ENCODE measurements at regions not wholly inside any gene's neighbourhood (a gene's known extent, or its start where the extent isn't known, plus 50 kb on each side); places are given as distances from the start of the nearest gene placed in this dataset.
A peak's percentile ranks its signal among the peaks of the same experiment; 100 is the strongest.

DNA sequence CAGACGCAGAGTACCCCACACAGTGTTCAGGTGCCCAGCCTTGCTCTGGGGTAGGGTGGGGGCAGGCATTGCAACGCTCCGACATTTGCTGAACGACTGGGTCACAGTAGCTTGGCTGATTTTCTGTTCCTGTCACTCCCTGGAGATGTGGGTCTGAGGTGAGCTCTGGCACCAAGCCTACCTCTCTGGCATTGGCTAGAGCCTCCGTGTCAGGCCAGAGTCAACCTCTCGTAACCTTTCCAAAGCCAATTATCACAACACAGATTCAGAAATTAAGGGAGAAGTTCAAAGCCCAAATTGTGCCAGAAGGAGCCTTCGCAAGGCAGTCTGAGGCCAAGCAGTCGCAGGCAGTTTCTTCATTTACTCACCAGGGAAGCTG, 117.2 kb downstream of the IRS2 start:
- H3K36me3 ChIP-seq (ENCODE audit: control insufficient read depth, insufficient read depth, low read length): no peaks in the 10 kb centered on the region
- TF ChIP-seq, protein P1, sequence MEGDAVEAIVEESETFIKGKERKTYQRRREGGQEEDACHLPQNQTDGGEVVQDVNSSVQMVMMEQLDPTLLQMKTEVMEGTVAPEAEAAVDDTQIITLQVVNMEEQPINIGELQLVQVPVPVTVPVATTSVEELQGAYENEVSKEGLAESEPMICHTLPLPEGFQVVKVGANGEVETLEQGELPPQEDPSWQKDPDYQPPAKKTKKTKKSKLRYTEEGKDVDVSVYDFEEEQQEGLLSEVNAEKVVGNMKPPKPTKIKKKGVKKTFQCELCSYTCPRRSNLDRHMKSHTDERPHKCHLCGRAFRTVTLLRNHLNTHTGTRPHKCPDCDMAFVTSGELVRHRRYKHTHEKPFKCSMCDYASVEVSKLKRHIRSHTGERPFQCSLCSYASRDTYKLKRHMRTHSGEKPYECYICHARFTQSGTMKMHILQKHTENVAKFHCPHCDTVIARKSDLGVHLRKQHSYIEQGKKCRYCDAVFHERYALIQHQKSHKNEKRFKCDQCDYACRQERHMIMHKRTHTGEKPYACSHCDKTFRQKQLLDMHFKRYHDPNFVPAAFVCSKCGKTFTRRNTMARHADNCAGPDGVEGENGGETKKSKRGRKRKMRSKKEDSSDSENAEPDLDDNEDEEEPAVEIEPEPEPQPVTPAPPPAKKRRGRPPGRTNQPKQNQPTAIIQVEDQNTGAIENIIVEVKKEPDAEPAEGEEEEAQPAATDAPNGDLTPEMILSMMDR (IDR thresholded peaks at IDR 0.05; ENCODE audit: insufficient read depth, low read length, poor library complexity, severe bottlenecking): no peak
- H3K27me3 ChIP-seq (ENCODE audit: control insufficient read depth, insufficient read depth, low read length): no peaks in the 10 kb centered on the region
- DNase-seq (ENCODE audit: low read depth): no peak
- H3K4me3 ChIP-seq (ENCODE audit: low read depth, low read length): no peak overlapping the region

DNA sequence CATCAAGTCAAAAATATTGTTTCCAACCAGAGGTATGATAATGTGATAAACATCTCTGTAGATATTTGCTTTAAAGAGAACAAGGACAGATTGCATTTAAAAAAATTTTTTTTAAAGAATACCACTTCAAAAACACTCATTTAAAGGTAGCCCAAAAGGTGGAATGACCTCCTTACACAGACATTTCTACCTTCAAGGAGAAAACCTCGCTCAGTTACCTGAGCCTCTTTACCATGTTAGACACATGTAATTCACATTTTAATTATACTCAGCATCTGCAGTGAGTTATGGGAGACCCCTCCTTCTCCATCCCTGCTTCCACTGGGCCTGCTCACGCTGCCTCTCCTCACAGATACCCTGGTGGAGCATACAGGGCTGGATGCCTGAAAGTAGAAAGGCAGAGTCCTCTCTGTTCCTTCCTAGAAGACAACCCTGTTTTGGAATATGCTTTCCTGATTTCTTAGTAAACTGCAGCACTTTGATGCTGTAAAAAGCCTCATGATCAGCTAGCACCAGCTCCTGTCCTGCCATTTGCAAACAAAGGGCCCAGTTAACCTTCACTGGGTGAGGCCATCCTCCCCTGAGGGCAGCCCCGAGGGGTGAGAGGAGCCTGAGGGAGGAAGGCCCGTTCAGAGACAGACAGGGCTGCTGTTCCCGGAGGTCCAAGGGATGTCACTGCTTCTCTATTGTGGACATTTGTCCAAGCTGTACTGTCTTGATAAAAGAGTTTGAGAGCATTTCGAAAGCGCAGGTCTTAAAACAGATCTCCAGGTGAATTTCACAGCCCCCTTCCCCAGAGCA, 117.8 kb downstream of the IRS2 start:
- H3K36me3 ChIP-seq (ENCODE audit: control insufficient read depth, insufficient read depth, low read length): no peaks in the 10 kb centered on the region
- no peak overlapping the region for H3K4me3 ChIP-seq (ENCODE audit: low read depth, low read length)
- no peaks in the 10 kb centered on the region for H3K27me3 ChIP-seq (ENCODE audit: control insufficient read depth, insufficient read depth, low read length)
- no peak for DNase-seq (ENCODE audit: low read depth)
- TF ChIP-seq, protein P1 (IDR thresholded peaks at IDR 0.05; ENCODE audit: insufficient read depth, low read length, poor library complexity, severe bottlenecking): no peak

- Histone ChIP-seq H3K36me3 (ENCODE audit: control insufficient read depth, insufficient read depth, low read length) (no peaks in the 10 kb centered on the region), H3K4me3 (ENCODE audit: low read depth, low read length) (no peak overlapping the region), H3K27me3 (ENCODE audit: control insufficient read depth, insufficient read depth, low read length) (no peaks in the 10 kb centered on the region)
- TF ChIP-seq, protein P1 (IDR thresholded peaks at IDR 0.05; ENCODE audit: insufficient read depth, low read length, poor library complexity, severe bottlenecking): no peak
- no peak for DNase-seq (ENCODE audit: low read depth)
Observed at GRCh38 chr13:109667807-109668291, 118.5 kb downstream of the IRS2 start.

DNA sequence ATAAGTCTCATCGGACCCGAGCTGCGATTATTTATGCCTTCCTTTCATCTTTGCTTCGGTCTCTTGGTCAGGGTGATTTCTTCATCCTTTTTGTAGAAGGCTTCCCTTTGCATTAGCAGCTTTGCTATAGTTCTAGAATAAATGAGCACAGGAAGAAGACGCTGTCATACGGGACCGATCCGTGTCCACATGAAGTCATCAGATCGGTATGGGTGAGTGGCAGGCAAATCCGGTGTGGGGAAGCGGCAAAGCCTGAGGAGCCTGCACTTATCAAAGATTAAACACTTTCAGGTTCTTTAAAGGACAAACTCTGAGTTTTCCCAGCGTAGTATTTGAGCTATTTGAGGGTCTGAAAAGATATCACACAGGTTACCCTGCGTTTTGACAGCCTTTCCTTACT, 119.3 kb downstream of the IRS2 start:
- peak; percentile 42 for DNase-seq (ENCODE audit: low read depth)
- TF ChIP-seq, protein P1 (IDR thresholded peaks at IDR 0.05; ENCODE audit: insufficient read depth, low read length, poor library complexity, severe bottlenecking): no peak
- Histone ChIP-seq H3K27me3 (ENCODE audit: control insufficient read depth, insufficient read depth, low read length) (no peaks in the 10 kb centered on the region), H3K4me3 (ENCODE audit: low read depth, low read length) (no peak overlapping the region), H3K36me3 (ENCODE audit: control insufficient read depth, insufficient read depth, low read length) (no peaks in the 10 kb centered on the region)

GRCh38 chr13:109666656-109667055, 119.7 kb downstream of the IRS2 start:
- H3K27me3 ChIP-seq (ENCODE audit: control insufficient read depth, insufficient read depth, low read length): no peaks in the 10 kb centered on the region
- no peaks in the 10 kb centered on the region for H3K36me3 ChIP-seq (ENCODE audit: control insufficient read depth, insufficient read depth, low read length)
- no peak for DNase-seq (ENCODE audit: low read depth)
- H3K4me3 ChIP-seq (ENCODE audit: low read depth, low read length): no peak overlapping the region
- TF ChIP-seq, protein P1 (IDR thresholded peaks at IDR 0.05; ENCODE audit: insufficient read depth, low read length, poor library complexity, severe bottlenecking): no peak
